Tibial nerve (tissue), 4 donors: ENCODE measurements at regions not wholly inside any gene's neighbourhood (a gene's known extent, or its start where the extent isn't known, plus 50 kb on each side); places are given as distances from the start of the nearest gene placed in this dataset.
"Not testable (repeated sequence)": the region's sequence is repeated elsewhere in the genome, so short reads cannot be mapped to it uniquely, and the experiment has no call there.

Experiments used
- DNase-seq, 2 donors: peaks; one replicate each; pipeline ENCODE4 v3.0.0-alpha.2; 2019; ENCODE audit warnings: low spot score in 2 of 2
- H3K27ac ChIP-seq, 4 donors: fragments of 200-600 bp; sonication (generic) in 3 of 4; one replicate each; pipeline ENCODE4 v1.5.1; 2017 to 2019; ENCODE audit warnings: mild to moderate bottlenecking in 1 of 4
- H3K27me3 ChIP-seq, 2 donors: fragments of 200-600 bp; sonication (generic) in 1 of 2; one replicate each; pipeline versions ENCODE4 v1.5.1 to v1.6.0; 2017 to 2019
- H3K36me3 ChIP-seq, 3 donors: fragments of 200-600 bp; sonication (generic); one replicate each; pipeline ENCODE4 v1.5.1; 2018 to 2019
- H3K4me1 ChIP-seq, 4 donors: fragments of 200-600 bp; sonication (generic) in 3 of 4; one replicate each; pipeline ENCODE4 v1.5.1; 2017 to 2019
- H3K4me3 ChIP-seq, 4 donors: fragments of 200-600 bp; sonication (generic) in 3 of 4; one replicate each; pipeline ENCODE4 v1.5.1; 2017 to 2019; ENCODE audit warnings: mild to moderate bottlenecking in 1 of 4, moderate library complexity in 1 of 4
- H3K9me3 ChIP-seq, 4 donors: fragments of 200-600 bp; sonication (generic) in 3 of 4; one replicate each; pipeline ENCODE4 v1.5.1; 2017 to 2019
- EP300 ChIP-seq, 2 donors: sonication (generic); formaldehyde crosslinking; IDR thresholded peaks; one replicate each; pipeline ENCODE4 v1.6.1; 2017; ENCODE audit warnings: antibody characterized with exemption in 2 of 2, mild to moderate bottlenecking in 1 of 2
- POLR2A ChIP-seq, 2 donors: fragments of 450-650 bp; IDR thresholded peaks; one replicate each; pipeline ENCODE4 v1.6.1; 2017; ENCODE audit warnings: antibody characterized with exemption in 2 of 2, mild to moderate bottlenecking in 2 of 2, moderate library complexity in 2 of 2
- WGBS, 2 donors: methylation state at CpG; one replicate each; pipeline ENCODE4 v1.1.5; 2018; 5-methylcytosine and 5-hydroxymethylcytosine counted together
- TF ChIP-seq, protein P1 (sequence below), 5 experiments: fragments of 200-600 bp in 3 of 5; fragments of 450-650 bp in 2 of 5; sonication (generic) in 3 of 5; IDR thresholded peaks; one replicate each; pipeline ENCODE4 v1.5.1; 2016 to 2019; ENCODE audit warnings: antibody characterized with exemption in 5 of 5, mild to moderate bottlenecking in 3 of 5, moderate library complexity in 2 of 5

DNA sequence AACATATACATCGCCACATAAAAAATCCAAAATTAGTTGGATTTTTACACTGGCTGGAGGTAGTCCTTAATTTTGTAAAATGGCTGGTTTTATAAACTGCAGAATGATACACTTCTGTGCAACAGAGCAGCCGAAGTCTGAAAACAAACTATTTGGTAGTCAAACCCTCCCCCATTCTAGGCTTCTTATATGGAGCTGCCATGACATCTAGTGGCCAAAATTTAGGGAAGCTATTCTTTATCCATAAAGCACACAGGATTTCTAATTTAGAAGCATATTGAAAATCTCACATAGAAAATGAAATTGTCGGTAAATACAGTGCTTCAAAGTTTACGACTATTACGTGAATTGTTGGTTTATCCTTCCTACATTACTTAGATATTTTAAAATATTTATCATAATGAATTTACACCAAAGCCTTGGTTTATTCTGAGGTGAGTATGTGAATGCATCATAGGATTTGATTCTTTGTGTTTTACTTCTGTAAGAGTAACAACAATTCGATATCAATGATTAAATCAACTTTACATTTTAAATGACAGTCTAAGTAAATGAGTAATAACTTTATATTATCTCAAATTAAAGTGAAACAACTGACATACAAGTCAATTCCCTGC is 113.4 kb upstream of the FAM241A start:
- Histone ChIP-seq H3K4me1 (no peaks in the 10 kb centered on the region), H3K4me3 (no peak overlapping the region), H3K36me3 (no peaks in the 10 kb centered on the region), H3K27ac (no peak overlapping the region), H3K9me3 (no peaks in the 10 kb centered on the region), H3K27me3 (no peaks in the 10 kb centered on the region)
- WGBS, 2 donors = 13 to 21% methylated on average over 6 of the region's 6 CpGs
- peak in 1 of 2 donors; percentile 40 for DNase-seq
- TF ChIP-seq POLR2A (IDR thresholded peaks at IDR 0.05) = no peak
- TF ChIP-seq, protein P1, sequence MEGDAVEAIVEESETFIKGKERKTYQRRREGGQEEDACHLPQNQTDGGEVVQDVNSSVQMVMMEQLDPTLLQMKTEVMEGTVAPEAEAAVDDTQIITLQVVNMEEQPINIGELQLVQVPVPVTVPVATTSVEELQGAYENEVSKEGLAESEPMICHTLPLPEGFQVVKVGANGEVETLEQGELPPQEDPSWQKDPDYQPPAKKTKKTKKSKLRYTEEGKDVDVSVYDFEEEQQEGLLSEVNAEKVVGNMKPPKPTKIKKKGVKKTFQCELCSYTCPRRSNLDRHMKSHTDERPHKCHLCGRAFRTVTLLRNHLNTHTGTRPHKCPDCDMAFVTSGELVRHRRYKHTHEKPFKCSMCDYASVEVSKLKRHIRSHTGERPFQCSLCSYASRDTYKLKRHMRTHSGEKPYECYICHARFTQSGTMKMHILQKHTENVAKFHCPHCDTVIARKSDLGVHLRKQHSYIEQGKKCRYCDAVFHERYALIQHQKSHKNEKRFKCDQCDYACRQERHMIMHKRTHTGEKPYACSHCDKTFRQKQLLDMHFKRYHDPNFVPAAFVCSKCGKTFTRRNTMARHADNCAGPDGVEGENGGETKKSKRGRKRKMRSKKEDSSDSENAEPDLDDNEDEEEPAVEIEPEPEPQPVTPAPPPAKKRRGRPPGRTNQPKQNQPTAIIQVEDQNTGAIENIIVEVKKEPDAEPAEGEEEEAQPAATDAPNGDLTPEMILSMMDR (IDR thresholded peaks at IDR 0.05) = peak; percentile 47 to 63 (median 59)
- TF ChIP-seq EP300 (IDR thresholded peaks at IDR 0.05) = no peak

- TF ChIP-seq POLR2A (IDR thresholded peaks at IDR 0.05) (no peak), EP300 (IDR thresholded peaks at IDR 0.05) (no peak)
- TF ChIP-seq, protein P1 (IDR thresholded peaks at IDR 0.05) = no peak
- Histone ChIP-seq H3K4me1 (no peaks in the 10 kb centered on the region), H3K36me3 (no peaks in the 10 kb centered on the region), H3K27me3 (no peaks in the 10 kb centered on the region), H3K27ac (no peak overlapping the region), H3K9me3 (no peaks in the 10 kb centered on the region), H3K4me3 (no peak overlapping the region)
- no peak for DNase-seq
- WGBS, 2 donors = 23 to 27% methylated on average over 3 of the region's 3 CpGs
Measured at GRCh38 chr4:112036886-112037285, 108.4 kb upstream of the FAM241A start.

GRCh38 chr4:112038861-112039260 is 106.4 kb upstream of the FAM241A start:
- H3K4me1 ChIP-seq = no peaks in the 10 kb centered on the region
- no peak for TF ChIP-seq POLR2A (IDR thresholded peaks at IDR 0.05)
- TF ChIP-seq, protein P1 (IDR thresholded peaks at IDR 0.05) = no peak
- H3K27me3 ChIP-seq = no peaks in the 10 kb centered on the region
- H3K9me3 ChIP-seq = no peaks in the 10 kb centered on the region
- DNase-seq = no peak
- H3K4me3 ChIP-seq = no peak overlapping the region
- H3K36me3 ChIP-seq = no peaks in the 10 kb centered on the region
- no peak overlapping the region for H3K27ac ChIP-seq
- 81 to 85% methylated on average over 2 of the region's 2 CpGs for WGBS, 2 donors

DNA sequence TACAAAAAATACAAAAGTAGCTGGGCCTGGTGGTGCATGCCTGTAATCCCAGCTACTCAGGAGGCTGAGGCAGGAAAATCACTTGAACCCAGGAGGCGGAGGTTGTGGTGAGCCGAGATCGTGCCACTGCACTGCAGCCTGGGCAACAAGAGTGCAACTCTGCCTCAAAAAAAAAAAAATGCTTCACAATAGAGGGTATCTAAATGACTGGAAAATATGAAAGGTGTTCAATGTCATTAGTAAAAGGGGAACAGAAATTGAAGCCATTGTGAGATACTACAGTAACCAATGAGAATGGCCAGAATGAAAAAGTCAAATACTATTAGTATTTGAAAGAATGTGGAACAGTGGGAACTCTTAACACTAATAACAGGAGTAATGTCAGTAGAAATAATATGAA is 96.1 kb upstream of the FAM241A start:
- H3K36me3 ChIP-seq, H3K27me3 ChIP-seq, DNase-seq, H3K4me1 ChIP-seq, H3K4me3 ChIP-seq, H3K27ac ChIP-seq, H3K9me3 ChIP-seq: not testable (repeated sequence)
- WGBS, 2 donors = 94 to 95% methylated on average over 3 of the region's 3 CpGs

DNA sequence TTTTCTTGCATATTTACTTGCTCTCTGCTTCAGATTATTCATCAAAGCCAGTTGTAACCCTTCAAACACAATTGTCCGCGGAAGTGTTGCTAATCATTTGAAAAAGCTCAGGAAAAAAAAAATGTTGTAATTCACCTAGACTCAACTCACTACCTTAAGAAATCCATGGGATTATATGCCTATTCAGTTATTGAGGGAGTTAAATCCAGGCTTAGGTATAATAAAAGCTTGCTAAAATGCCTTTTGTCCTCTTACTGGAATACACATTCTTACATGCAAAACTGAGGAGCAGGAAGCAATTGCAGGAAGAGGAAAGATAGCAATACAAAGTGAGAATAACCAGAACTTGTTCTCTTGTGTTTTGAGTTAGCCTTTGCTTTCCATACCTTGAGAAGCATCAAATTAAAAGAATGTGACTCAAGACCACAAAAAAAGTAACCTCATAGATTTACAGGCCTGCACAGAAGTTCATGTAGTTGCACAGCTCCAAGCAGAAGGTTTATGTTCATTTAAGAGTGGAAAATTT is 91.4 kb upstream of the FAM241A start:
- H3K9me3 ChIP-seq = no peaks in the 10 kb centered on the region
- no peak for DNase-seq
- H3K27ac ChIP-seq = no peak overlapping the region
- TF ChIP-seq, protein P1 (IDR thresholded peaks at IDR 0.05) = no peak
- no peak for TF ChIP-seq POLR2A (IDR thresholded peaks at IDR 0.05)
- no peak for TF ChIP-seq EP300 (IDR thresholded peaks at IDR 0.05)
- no peaks in the 10 kb centered on the region for H3K36me3 ChIP-seq
- H3K27me3 ChIP-seq = no peaks in the 10 kb centered on the region
- H3K4me1 ChIP-seq = no peaks in the 10 kb centered on the region
- no peak overlapping the region for H3K4me3 ChIP-seq
- 82 to 92% methylated on average over 2 of the region's 2 CpGs for WGBS, 2 donors

- H3K9me3 ChIP-seq = no peaks in the 10 kb centered on the region
- no peak overlapping the region for H3K27ac ChIP-seq
- no peaks in the 10 kb centered on the region for H3K36me3 ChIP-seq
- no peaks in the 10 kb centered on the region for H3K4me1 ChIP-seq
- DNase-seq = no peak
- H3K4me3 ChIP-seq = no peak overlapping the region
- no peaks in the 10 kb centered on the region for H3K27me3 ChIP-seq
- TF ChIP-seq, protein P1 (IDR thresholded peaks at IDR 0.05) = no peak
- TF ChIP-seq EP300 (IDR thresholded peaks at IDR 0.05) = no peak
- no peak for TF ChIP-seq POLR2A (IDR thresholded peaks at IDR 0.05)
Measured at GRCh38 chr4:112055100-112055499, 90.2 kb upstream of the FAM241A start.
